ENCODE measurements at regions not wholly inside any gene's neighbourhood (a gene's known extent, or its start where the extent isn't known, plus 50 kb on each side); places are given as distances from the start of the nearest gene placed in this dataset.
"Not testable (repeated sequence)": the region's sequence is repeated elsewhere in the genome, so short reads cannot be mapped to it uniquely, and the experiment has no call there.

DNA sequence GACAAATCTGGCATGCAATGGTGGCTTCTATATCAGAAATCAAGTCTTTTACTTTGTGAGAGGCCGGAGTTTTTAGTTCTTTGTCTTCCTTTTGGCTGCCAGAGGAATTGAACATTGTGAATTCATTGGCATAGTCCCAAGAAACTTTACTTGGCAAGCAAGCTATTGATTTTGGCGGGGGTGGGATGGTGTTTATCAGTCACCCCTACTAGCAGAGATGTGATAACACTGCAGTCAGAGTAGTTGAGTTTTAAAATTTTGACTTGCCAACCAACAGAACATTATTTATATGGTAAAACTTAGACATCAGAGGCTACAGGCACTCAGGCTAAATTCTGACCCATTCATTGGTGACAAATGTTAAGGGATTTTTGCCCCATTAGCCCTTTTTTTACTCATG lies 129.7 kb downstream of the FAM72C start:
- DNase-seq (ENCODE audit: low spot score), result not testable (repeated sequence)

DNA sequence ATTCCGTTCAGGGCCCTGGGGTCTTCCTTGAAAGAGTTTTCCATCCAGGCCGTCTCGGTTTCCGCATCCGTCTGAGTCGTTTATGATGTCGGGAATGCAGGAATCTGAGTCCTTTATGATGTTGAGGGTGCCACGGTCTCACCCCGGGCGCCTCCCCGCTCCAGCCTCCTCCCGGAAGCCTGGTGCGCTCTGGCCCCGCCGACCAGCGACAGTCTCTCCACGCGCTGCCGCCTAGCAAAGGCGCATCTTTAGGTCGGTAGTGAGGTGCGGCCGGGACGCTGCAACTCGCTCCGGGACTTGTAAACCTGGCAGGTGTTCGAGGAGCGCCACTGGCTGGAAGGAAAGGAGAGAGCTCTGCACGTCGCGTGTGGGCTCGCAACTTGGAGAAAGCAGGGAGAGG lies 132.6 kb downstream of the FAM72C start:
- DNase-seq (ENCODE audit: low spot score), result not testable (repeated sequence)

DNA sequence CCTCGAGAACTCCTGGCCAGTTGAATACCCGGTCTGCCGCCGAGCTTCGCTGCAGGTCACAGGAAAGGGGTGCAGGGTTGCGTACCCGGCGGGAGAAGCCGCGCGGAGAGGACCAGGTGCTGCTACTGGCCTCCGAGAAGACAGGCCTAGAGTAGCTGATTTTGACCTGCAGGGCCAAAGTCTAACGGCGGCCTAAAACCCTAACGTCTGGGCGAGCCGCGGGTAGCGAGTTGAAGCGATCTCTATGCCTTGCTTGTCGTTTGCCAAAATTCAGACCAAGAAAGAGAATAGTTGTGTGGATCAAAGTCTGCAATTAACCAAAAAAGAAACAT lies 133.2 kb downstream of the FAM72C start:
- not testable (repeated sequence) for DNase-seq (ENCODE audit: low spot score)

DNA sequence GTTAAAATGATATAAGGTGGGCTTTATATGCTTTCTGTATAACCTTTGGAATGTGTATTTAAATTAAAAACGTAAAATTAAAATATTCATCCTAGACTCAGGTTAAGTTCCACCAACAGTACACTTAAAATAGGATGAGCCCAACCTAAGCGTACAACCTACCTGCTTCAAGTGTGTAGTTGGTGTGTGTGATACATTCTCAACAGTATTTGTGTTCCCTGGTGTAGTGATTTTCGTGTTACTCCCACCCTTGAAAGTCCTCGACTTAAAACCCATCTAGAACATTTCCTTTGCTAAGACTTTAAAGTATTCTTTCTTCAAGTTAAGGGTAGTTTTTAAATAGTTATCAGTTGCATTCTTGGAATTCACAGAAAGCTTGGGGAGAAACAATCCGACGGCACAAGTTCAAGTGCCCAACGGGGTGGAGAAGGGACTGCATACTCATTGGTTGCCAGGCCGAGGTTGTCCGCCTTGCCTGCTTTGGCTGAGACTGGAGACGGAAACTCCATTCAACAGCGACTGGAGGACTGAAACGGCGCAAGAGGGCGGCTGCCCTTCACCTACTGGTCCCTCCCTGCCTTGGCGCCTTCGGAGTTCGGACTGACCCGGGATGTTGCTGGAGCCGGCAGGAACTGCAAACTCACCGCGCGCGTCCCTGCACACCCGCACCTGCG lies 133.7 kb downstream of the FAM72C start:
- not testable (repeated sequence) for DNase-seq (ENCODE audit: low spot score)

DNA sequence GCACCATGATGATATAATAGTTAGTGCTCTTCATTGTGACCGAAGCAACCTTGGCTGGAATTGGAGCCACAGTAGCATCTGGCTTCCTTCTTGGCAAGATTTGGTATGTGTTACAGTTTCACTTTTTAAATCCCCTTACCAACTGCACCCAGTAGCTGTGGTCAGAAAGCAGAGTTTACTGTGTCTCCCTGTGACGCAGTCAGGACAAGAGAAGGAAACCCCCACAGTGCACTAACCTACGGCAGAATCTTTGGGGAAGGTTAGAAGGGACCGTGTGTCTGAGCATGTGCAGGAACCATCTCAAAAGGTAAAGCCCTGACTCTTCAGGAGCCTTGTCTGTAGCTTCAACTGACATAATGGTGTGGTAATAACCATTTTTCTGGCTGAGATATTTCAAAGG lies 138.4 kb downstream of the FAM72C start:
- not testable (repeated sequence) for DNase-seq (ENCODE audit: low spot score)

DNA sequence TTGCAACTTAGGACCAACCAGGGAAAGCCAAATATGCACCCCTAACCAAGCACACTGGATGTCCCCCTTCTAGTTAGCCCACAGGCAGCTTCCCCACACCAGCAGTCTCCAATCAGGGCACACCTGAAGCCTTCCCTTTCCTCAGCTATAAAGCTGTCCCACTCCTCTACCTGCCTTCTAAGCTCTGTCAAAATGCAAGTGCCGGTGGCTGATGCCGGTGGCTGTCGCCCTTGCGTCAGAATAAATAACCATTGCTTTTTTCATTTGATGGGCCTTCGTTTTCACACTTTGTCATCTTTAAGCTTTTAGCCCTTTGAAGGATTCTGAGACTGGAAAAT lies 139.4 kb downstream of the FAM72C start:
- DNase-seq (ENCODE audit: low spot score), result not testable (repeated sequence)

DNA sequence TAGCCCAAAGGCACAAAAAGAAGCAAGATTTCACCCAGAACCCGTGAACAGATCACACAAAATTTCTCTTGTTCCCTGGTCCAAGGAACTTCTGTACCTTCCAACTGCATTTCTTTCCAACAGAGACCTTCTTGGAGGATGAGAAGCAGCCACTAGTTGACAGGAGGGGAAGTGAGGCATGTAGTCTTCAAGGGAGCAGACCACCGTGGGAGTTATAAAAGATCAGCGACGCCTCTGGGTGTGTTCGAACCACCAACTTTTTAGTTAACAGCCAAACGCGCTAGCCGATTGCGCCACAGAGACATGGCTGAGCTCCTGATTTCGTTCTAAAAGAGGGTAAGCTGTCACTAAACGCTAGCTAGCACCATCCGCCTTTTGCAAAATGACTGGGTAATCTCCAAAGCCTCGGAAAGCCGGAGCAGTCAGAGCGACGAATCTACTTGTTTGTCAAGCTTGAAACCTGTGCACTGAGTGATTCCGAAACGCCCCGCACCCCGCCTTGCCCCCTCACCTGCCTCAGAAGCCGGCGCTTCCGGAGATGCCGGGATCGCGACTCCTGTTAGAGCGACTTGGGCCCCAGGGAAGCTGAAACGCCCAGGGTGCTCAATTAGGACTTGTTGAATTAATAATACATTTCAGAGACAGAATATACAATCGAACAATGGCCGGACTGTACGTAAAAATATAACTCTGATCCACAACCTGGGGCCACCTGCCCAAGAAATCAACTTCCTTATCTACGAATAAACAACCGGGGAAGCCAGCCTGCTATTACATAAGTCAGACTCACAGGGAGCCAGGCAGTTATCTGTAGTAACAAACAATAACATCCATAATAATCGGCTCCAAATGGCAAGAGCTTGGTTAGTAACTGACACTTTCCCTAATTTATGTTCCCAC lies 140.1 kb downstream of the FAM72C start:
- not testable (repeated sequence) for DNase-seq (ENCODE audit: low spot score)

DNA sequence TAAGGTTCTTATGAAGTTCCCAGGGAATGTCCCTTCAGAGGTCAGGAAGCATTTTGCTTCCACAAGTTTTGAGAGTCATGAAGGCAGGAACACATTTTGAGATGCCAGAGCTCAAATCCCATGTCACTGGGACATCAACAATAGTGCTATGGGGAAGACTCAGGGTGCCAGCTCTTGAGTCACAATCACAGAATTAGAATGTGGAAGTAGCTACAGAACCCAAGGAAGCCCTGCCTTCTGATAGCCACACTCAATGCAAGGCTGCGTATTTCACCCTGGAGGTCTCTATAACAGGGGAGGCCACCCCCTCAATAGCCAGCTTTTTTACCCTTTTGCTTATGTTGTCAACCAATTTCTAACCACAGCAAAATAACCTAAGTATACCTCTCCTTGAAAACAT lies 145.6 kb downstream of the FAM72C start:
- DNase-seq (ENCODE audit: low spot score), result not testable (repeated sequence)

DNA sequence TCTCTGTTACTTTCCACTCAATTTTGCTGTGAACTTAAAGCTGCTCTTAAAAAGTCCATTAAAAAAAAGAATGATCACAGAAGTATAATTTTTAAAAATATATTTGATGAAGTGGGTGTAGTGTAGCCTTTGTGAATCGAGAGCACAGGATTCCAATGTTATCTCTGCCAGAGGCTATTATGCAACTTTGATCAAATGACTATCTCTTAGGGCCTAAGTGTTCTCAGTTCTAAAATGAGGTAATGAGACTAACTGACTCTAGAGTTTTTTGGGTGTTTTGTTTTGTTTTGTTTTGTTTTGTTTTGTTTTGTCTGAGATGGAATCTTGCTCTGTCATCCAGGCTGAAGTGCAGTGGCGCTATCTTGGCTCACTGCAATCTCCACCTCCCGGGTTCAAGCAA lies 147.5 kb downstream of the FAM72C start:
- DNase-seq (ENCODE audit: low spot score), result not testable (repeated sequence)

DNA sequence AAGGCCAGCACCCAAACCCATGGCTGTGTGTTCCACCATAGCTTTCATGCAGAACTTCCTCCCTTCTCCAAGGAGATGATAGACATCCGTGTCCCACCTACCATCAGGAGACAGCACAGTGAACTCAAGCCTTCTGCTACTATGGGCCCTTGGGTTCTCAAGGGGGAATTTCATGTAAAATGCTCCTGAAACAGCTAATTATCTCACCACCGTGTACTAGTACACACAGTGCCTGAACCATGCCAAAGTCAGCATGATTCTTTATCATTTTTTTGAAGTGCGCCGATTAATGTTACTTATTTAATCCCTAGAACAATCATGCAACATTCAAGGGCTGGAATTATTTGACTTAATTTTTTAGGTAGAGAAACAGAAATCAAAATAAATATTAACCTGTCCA lies 151.7 kb downstream of the FAM72C start:
- DNase-seq (ENCODE audit: low spot score), result not testable (repeated sequence)

DNA sequence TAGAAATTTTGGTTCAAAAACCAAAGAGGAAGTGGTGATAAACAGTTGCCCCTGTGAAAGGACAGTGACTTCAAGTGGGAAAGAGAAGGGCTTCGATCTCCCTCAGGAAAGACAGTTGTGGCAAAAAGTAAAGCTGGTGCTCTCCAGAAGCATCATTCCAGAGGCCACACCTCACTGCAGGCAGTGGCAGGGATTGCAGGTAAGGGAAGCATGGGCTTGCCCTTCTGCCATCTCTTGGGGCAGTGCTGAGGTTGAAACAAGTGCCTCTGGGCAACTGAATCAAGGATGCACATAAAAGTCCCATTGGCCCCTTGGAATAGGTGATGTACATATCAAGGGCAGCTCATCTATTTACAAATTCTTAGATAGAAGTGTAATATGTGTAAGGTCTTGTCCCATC lies 155.4 kb downstream of the FAM72C start:
- not testable (repeated sequence) for DNase-seq (ENCODE audit: low spot score)

DNA sequence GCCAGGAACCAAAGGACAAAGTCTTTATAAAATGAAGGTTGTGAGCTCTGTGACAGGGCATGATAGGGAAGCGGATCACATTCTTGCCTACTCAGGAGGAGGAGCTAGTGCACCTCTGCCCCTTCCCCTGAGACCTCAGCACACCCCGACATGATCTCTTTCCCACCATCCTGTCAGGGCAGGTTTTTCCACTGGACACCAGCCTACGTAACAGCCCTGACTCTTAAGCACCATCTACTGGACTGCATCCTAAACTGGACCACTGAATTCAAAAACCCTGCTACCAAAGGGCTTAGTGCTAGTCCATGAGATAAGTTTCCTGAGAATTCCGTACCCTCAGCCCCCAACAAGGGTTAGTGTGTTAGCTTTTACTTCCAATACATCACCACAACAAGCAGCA lies 166.4 kb downstream of the FAM72C start:
- not testable (repeated sequence) for DNase-seq (ENCODE audit: low spot score)

DNA sequence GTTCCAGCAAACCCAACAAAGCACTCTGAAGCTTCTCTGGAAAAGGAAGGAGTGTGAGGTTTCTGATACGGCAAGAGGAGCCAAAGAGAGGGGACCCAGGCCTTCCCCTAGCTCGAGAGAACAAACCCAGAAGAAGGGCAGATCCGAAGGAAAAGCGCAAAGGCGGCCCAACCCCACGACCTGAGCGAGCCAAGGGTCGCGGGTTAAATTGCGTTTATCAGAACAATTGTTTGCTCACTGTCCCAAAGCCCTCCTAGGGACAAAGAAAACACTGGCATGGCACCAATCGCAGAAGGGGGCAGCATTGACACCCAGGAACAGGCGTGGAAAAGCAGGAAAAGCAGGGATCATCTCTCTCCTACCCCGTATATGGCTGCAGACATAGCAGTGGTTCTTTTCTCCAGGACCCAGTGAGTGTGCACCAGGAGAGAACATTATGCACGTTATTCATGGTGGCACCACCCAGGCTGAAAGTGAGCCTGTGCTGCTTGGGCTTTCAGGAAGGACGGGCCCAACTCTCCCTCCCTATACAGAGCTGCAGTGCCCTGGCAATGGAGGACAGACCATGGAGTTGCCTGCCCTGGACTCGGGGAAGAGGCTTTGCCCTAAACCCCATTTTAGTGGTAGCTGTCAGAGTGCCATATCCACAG lies 167.0 kb downstream of the FAM72C start:
- not testable (repeated sequence) for DNase-seq (ENCODE audit: low spot score)

DNA sequence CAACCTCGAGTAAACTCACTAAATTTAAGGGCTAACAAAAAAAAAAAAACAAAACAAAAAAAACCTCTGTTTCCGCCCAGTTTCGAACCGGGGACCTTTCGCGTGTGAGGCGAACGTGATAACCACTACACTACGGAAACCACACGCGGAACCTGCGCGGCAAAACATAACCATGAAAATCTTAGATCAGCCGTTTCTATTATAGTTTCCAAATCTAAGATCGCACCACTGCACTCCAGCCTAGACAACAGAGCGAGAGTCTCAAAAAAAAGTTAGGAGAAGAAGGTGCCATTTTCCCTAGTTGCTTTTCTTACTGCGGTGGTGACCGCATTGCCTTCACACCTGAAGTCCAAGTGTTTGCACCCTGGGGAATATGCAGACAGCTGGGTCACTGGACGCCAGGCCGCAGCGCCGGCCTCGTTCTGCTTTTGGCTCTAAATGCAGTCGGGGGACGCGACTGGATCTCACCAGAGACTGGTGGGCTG lies 167.8 kb downstream of the FAM72C start:
- peak; percentile 42 for DNase-seq (ENCODE audit: low spot score)

DNA sequence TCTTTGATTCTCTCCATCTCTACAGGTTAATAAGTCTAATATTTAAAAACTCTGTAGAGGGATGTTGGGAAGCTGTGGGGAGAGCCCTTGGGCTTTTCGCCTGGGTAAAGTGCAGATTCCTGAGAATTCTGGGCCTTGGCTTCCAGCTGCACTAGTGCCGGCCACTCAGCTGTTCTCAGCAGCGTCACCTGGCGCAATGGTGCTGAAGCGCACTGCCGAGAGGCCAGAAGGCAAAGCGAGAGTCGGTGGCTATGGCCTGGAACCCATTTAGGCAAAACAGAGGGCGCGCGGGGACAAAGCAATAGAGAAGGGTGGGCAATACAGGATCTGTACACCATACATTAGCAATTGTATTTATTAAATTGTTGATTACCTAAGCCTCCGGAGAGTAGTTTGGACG lies 168.7 kb downstream of the FAM72C start:
- DNase-seq (ENCODE audit: low spot score), result not testable (repeated sequence)

DNA sequence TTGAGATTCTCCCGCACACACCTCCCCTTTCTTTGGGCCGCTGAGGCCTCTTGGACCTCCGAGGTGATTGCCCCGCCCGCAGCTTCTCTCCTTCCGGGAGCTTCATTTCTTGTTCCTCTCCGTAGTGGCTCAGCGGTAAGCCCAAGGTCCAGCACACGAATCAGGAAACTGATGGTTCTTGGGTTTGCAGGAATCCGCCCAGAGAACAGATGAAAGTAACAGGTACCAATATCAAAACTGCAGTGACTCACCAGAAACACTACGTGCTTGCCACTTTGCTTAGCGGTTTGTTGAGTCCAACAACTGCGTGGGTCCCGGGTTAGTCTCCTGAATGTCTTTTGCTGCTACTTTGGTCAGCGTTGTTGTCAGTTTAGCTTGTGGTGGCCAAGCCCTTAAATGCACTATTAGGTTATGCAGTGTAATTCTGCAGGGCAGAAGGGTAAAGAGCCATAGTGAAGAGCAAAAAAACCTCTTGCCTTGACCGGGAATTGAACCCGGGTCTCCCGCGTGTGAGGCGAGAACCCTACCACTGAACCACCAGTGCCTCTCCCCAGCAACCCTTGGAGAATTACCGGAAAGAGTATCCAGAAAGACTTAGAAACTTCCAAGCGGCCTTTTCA lies 172.1 kb downstream of the FAM72C start:
- not testable (repeated sequence) for DNase-seq (ENCODE audit: low spot score)

DNA sequence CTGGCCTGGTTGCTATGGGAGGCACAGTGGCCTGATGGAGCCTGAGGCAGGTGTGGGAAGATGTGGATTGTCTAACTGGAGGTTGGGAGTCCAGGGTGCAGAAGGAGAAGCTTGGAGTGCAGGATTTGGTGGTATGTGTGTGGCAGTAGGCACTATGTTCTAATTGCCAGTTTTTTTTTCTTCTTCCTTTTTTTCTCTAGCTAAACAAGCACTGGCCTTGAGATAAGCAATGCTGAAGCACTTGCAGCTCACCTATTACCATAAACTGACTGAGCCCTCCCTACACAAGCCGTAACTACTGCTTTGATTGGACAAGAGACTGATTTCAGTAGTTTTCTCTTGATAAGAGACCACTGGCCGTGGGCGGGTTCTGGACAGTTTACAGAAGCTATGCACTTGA lies 175.4 kb downstream of the FAM72C start:
- DNase-seq (ENCODE audit: low spot score), result not testable (repeated sequence)

DNA sequence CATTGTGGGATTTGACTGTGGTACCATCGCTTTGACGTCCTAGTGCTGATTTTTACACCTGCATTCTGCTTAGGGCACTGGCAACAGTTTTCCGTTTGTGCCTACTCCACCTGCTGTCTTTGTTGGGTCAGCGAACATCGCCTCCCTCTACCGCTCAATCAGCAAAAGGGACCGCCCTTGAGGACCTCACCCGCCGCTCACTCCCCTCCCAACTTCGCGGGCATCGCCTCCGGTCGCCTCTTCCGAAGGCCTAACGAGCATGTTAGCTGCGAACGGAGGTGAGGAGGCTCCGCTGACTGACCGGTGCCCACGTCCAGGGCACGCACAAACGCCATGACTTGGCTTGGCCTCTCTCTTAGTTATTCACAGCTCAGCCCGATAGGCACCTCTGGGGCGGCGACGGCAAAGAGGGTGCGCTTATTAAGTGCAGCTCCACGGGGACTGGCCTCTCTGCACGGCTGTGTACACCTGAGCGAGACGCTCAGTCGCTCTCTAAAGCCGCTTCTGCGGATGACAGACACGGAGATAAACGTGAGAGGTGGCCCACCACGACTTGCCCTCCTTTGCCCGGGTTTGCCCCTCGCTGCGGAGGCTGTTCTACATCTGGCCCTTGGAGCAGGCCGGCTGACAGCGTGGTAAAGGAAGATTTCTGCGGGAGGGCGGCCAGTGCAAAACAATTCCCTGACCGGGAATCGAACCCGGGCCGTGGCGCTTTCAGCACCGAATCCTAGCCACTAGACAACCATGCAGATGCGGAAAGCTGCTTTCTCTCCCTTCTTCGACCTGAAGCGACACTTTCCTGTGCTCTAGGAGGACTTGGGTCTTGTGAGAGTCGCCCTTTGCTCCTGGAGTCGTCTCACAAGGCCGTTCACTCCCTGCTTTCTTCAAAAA lies 179.5 kb downstream of the FAM72C start:
- not testable (repeated sequence) for DNase-seq (ENCODE audit: low spot score)

DNA sequence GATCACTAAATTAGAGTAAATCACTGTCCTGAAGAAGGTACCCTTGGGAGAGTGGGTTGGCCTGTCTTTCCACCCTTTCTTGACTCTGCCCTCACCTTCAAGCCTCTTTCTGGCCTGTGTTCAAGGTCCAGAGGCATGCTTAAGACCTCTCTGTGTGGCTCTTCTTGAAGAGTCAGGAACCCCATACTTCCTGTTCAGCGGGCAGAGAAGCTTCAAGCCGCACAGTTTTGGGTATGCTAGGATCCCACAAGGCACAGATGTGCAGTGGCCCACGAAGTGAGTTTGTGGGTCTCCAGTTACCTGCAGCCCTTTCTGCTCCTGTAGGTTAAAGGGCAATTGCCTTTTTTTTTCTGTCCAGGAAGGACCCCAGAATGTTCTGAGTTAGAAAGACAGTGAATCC lies 185.4 kb downstream of the FAM72C start:
- DNase-seq (ENCODE audit: low spot score), result not testable (repeated sequence)

DNA sequence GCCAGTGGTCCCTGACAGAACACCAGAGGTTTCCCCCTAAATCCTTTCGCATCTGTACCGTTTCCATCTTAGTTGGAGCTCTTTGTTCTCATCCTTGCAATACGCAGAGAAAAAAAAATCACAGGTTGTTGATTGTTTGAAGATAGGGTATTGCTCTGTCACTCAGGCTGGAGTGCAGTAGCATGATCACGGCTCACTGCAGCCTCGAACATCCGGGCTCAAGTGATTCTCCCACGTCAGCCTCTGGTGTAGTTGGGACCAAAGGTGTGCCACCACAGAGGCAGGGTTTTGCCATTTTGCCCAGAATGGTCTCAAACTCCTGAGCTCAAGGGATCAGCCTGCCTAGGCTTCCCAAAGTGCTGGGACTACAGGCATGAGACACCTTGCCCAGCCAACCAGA lies 185.9 kb downstream of the FAM72C start:
- DNase-seq (ENCODE audit: low spot score), result not testable (repeated sequence)
